OCI-LY7 (cell line): ENCODE measurements at regions not wholly inside any gene's neighbourhood (a gene's known extent, or its start where the extent isn't known, plus 50 kb on each side); places are given as distances from the start of the nearest gene placed in this dataset.

Experiments
- BruUV-seq: library from RNA; stranded (reverse); fragments of 400-500 nt; replicated peaks from 2 replicates; lab custom pipeline; 2021; lab: Mats Ljungman, UMichigan
- CTCF ChIA-PET: fragments of 300-600 bp; sonication (Branson Sonifier 250); formaldehyde crosslinking; loops from one replicate; lab custom pipeline; 2022; ENCODE audit warnings: antibody characterized with exemption; ENCODE audit not compliant: unreplicated experiment; lab: Charles Lee
- POLR2A ChIA-PET: fragments of 300-600 bp; sonication (Branson Sonifier 250); formaldehyde crosslinking; loops from one replicate; lab custom pipeline; 2022; ENCODE audit warnings: antibody characterized with exemption; lab: Charles Lee
- DNase-seq: peaks from one replicate; pipeline ENCODE4 v3.0.0-alpha.2; 2015; ENCODE audit warnings: low spot score
- H2AFZ ChIP-seq: fragments of 200-600 bp; sonication (generic), shearing (Covaris generic); 2 replicates; pipeline ENCODE4 v1.6.1; 2014; ENCODE audit warnings: mild to moderate bottlenecking, antibody characterized with exemption, low read length, moderate library complexity
- H3K27ac ChIP-seq: fragments of 200-600 bp; sonication (generic); 2 replicates; pipeline ENCODE4 v1.5.1; 2014; ENCODE audit warnings: mixed run types, low read depth, mild to moderate bottlenecking, moderate library complexity, low read length, inconsistent platforms; ENCODE audit not compliant: poor library complexity, severe bottlenecking
- H3K36me3 ChIP-seq: fragments of 200-600 bp; sonication (generic); 2 replicates; pipeline ENCODE4 v1.6.1; 2014; ENCODE audit warnings: mild to moderate bottlenecking, antibody characterized with exemption, low read length, moderate library complexity, mixed read lengths; ENCODE audit not compliant: insufficient read depth
- H3K4me1 ChIP-seq: fragments of 200-600 bp; sonication (generic); 2 replicates; pipeline ENCODE4 v1.5.1; 2014; ENCODE audit warnings: mild to moderate bottlenecking, low read length; ENCODE audit not compliant: insufficient read depth, poor library complexity, severe bottlenecking
- H3K4me2 ChIP-seq: fragments of 200-600 bp; sonication (generic); 2 replicates; pipeline ENCODE4 v1.6.1; 2014; ENCODE audit warnings: mild to moderate bottlenecking, low read length
- H3K4me3 ChIP-seq: fragments of 200-600 bp; sonication (generic); 2 replicates; pipeline ENCODE4 v1.5.1; 2014; ENCODE audit warnings: mild to moderate bottlenecking, low read depth, low read length; ENCODE audit not compliant: poor library complexity, severe bottlenecking
- H3K79me2 ChIP-seq: fragments of 200-600 bp; sonication (generic); 2 replicates; pipeline ENCODE4 v1.6.1; 2016; ENCODE audit warnings: low read depth, mild to moderate bottlenecking, low read length, moderate library complexity, mixed read lengths; ENCODE audit not compliant: insufficient read depth
- H3K9me2 ChIP-seq: fragments of 200-600 bp; sonication (generic); 2 replicates; pipeline ENCODE4 v1.6.1; 2016; ENCODE audit warnings: mild to moderate bottlenecking, low read length, mixed read lengths; ENCODE audit not compliant: insufficient read depth
- H3K9me3 ChIP-seq: fragments of 200-600 bp; sonication (generic); 2 replicates; pipeline ENCODE4 v1.6.1; 2014; ENCODE audit warnings: mild to moderate bottlenecking, mixed run types, low read length, mixed read lengths
- H4K20me1 ChIP-seq: fragments of 200-600 bp; sonication (generic); 2 replicates; pipeline ENCODE4 v1.6.1; 2014; ENCODE audit warnings: mild to moderate bottlenecking, antibody characterized with exemption, low read length, moderate library complexity, mixed read lengths; ENCODE audit not compliant: insufficient read depth
- EZH2phosphoT487 ChIP-seq: fragments of 200-600 bp; sonication (generic); IDR thresholded peaks from 2 replicates; pipeline ENCODE4 v1.6.1; 2018; ENCODE audit warnings: low read depth, borderline replicate concordance, mild to moderate bottlenecking, mixed run types, antibody characterized with exemption, low read length, moderate library complexity, mixed read lengths
- intact Hi-C: fragments of 100-400 bp; cut with micrococcal nuclease; formaldehyde crosslinking; loops from one replicate; pipeline ENCODE4 v1.10.0; 2022; ENCODE audit not compliant: unreplicated experiment
- TF ChIP-seq, protein P1 (sequence below): fragments of 200-600 bp; sonication (generic); conservative IDR thresholded peaks from 2 replicates; pipeline ENCODE4 v1.5.1; 2014; ENCODE audit warnings: mild to moderate bottlenecking, antibody characterized with exemption, low read length, moderate library complexity, mixed read lengths

DNA sequence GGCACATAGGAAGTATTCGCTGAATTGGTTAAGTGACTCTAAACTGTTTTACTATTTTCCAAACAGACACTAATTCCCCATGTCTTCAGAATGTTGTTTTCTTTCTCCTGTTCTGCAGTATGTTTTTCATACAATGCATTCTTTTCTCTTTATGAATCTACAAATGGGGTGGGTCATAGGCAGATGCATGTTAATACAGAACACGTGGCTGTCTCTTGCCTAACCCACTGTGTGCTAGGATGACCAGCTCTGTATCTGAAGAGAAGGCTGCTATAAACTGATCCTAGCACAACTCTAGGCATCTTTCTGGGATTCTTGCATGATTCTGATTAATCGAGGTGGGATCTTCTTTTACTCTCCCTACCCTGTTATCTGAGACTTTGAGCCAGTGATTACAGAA, 826.0 kb downstream of the PLCL1 start:
- POLR2A ChIA-PET = interaction anchor here (1.0 kb wide), 1 partner anchor 22 kb away, joined by 3 read pairs; no protein-coding TSS in a partner anchor
- BruUV-seq = no TSS peak
- Histone ChIP-seq H2AFZ (peak overlapping the region; percentile 49; the same call in 1 of the 2 replicates), H4K20me1 (no peaks in the 10 kb centered on the region), H3K9me2 (no peaks in the 10 kb centered on the region), H3K4me2 (no peak overlapping the region), H3K27ac (no peak overlapping the region), H3K4me1 (no peaks in the 10 kb centered on the region), H3K79me2 (no peaks in the 10 kb centered on the region), H3K36me3 (no peaks in the 10 kb centered on the region), H3K4me3 (no peak overlapping the region), H3K9me3 (no peaks in the 10 kb centered on the region)
- no peak for DNase-seq
- CTCF ChIA-PET = no interaction called here
- TF ChIP-seq, protein P1, sequence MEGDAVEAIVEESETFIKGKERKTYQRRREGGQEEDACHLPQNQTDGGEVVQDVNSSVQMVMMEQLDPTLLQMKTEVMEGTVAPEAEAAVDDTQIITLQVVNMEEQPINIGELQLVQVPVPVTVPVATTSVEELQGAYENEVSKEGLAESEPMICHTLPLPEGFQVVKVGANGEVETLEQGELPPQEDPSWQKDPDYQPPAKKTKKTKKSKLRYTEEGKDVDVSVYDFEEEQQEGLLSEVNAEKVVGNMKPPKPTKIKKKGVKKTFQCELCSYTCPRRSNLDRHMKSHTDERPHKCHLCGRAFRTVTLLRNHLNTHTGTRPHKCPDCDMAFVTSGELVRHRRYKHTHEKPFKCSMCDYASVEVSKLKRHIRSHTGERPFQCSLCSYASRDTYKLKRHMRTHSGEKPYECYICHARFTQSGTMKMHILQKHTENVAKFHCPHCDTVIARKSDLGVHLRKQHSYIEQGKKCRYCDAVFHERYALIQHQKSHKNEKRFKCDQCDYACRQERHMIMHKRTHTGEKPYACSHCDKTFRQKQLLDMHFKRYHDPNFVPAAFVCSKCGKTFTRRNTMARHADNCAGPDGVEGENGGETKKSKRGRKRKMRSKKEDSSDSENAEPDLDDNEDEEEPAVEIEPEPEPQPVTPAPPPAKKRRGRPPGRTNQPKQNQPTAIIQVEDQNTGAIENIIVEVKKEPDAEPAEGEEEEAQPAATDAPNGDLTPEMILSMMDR = no peak
- TF ChIP-seq EZH2phosphoT487 = no peak
- intact Hi-C loops = no loop called here

DNA sequence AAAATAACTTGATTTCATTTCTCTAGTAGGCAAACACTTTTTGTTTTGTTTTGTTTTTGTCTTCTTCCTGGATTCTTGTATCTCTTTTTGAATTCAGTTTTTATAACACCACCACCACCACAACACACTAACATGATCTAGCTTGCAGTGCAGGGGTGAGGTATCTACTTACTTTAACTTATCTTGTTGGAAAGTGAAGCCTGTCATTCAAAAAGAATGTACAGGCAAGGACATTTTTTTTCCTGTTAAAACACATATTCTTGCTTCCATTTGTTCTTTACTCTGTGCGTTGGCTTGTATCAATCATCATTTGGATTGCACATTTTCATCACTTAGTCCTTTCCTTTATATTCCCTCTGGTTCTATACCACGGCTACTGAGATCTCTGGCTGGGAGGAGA, 824.2 kb downstream of the PLCL1 start:
- peak overlapping the region; percentile 60; the same call in 1 of the 2 replicates for H2AFZ ChIP-seq
- H3K79me2 ChIP-seq = no peaks in the 10 kb centered on the region
- H4K20me1 ChIP-seq = no peaks in the 10 kb centered on the region
- no peak for DNase-seq
- ChIA-PET CTCF (no interaction called here), POLR2A (no interaction called here)
- no peaks in the 10 kb centered on the region for H3K4me1 ChIP-seq
- intact Hi-C loops = no loop called here
- H3K9me2 ChIP-seq = no peaks in the 10 kb centered on the region
- H3K4me2 ChIP-seq = no peak overlapping the region
- no TSS peak for BruUV-seq
- H3K4me3 ChIP-seq = no peak overlapping the region
- no peaks in the 10 kb centered on the region for H3K9me3 ChIP-seq
- H3K27ac ChIP-seq = no peak overlapping the region
- H3K36me3 ChIP-seq = no peaks in the 10 kb centered on the region
- TF ChIP-seq, protein P1 = no peak
- TF ChIP-seq EZH2phosphoT487 = no peak

DNA sequence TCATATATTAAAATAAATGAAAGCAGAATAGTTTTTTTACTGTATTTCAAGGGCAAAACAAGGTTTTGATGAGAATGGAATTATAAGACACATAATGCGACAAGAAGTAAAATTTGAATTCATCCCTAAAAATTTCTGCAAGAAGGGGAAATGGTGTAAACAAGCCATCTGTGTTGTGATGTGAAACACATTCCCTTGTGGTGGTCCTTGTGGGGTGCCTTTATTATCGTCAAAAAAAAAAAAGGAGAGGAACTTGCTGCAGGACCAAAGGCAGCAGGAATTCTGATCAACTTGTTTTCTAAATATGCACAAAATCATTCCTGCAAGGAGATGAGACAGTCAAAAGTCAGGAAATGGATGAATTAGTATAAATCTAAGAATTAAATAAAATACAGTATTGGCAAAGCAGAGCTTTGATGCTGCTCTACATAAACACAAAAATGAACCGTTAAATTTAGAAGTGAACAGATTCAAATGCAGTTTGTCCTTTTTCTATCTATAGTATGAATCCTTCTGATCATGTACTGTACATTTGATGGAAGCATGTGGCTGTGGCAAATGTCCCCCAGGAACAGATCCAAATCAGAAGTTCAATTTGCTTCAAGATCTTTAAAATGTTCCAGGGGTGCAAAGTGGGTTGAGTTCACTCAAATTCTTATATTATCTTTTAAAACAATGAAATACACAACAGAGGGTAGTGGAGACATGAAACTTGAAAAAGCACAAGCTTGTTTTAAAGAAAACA, 818.8 kb downstream of the PLCL1 start:
- BruUV-seq = no TSS peak
- no peaks in the 10 kb centered on the region for H3K9me3 ChIP-seq
- intact Hi-C loops = no loop called here
- H3K9me2 ChIP-seq = no peaks in the 10 kb centered on the region
- TF ChIP-seq, protein P1 = no peak
- no peak for TF ChIP-seq EZH2phosphoT487
- DNase-seq = no peak
- POLR2A ChIA-PET = no interaction called here
- CTCF ChIA-PET = no interaction called here
- H3K4me2 ChIP-seq = no peak overlapping the region
- H4K20me1 ChIP-seq = no peaks in the 10 kb centered on the region
- H3K36me3 ChIP-seq = no peaks in the 10 kb centered on the region
- no peak overlapping the region for H3K4me3 ChIP-seq
- H2AFZ ChIP-seq = no peak overlapping the region
- H3K27ac ChIP-seq = no peak overlapping the region
- no peaks in the 10 kb centered on the region for H3K79me2 ChIP-seq
- H3K4me1 ChIP-seq = no peaks in the 10 kb centered on the region
